Chondrocyte (in vitro differentiated cells): ENCODE measurements at regions not wholly inside any gene's neighbourhood (a gene's known extent, or its start where the extent isn't known, plus 50 kb on each side); places are given as distances from the start of the nearest gene placed in this dataset.

ENCODE experiments used
- DNase-seq: peaks from one replicate; pipeline ENCODE4 v3.0.0; 2021; ENCODE audit warnings: mixed read lengths, low spot score
- H3K27ac Mint-ChIP-seq: one replicate; pipeline ENCODE4 v1.8.0; 2021; ENCODE audit warnings: mild to moderate bottlenecking, moderate library complexity, mixed read lengths; ENCODE audit not compliant: unreplicated experiment
- H3K27me3 Mint-ChIP-seq: 2 replicates; pipeline ENCODE4 v1.8.0; 2021; ENCODE audit warnings: low read depth, mixed read lengths
- H3K36me3 Mint-ChIP-seq: 2 replicates; pipeline ENCODE4 v1.8.0; 2021; ENCODE audit warnings: low read depth, mixed read lengths
- H3K4me1 Mint-ChIP-seq: 2 replicates; pipeline ENCODE4 v1.8.0; 2021; ENCODE audit warnings: low read depth, mild to moderate bottlenecking, mixed read lengths
- H3K4me3 Mint-ChIP-seq: one replicate; pipeline ENCODE4 v1.8.0; 2021; ENCODE audit warnings: mild to moderate bottlenecking, moderate library complexity, mixed read lengths; ENCODE audit not compliant: unreplicated experiment
- H3K9me3 Mint-ChIP-seq: 2 replicates; pipeline ENCODE4 v1.8.0; 2021; ENCODE audit warnings: low read depth, mixed read lengths
- CTCF ChIP-seq: fragments of 200-600 bp; sonication (generic); IDR thresholded peaks from 2 replicates; pipeline ENCODE4 v1.5.0; 2021; ENCODE audit warnings: antibody characterized with exemption, mild to moderate bottlenecking, moderate library complexity

DNA sequence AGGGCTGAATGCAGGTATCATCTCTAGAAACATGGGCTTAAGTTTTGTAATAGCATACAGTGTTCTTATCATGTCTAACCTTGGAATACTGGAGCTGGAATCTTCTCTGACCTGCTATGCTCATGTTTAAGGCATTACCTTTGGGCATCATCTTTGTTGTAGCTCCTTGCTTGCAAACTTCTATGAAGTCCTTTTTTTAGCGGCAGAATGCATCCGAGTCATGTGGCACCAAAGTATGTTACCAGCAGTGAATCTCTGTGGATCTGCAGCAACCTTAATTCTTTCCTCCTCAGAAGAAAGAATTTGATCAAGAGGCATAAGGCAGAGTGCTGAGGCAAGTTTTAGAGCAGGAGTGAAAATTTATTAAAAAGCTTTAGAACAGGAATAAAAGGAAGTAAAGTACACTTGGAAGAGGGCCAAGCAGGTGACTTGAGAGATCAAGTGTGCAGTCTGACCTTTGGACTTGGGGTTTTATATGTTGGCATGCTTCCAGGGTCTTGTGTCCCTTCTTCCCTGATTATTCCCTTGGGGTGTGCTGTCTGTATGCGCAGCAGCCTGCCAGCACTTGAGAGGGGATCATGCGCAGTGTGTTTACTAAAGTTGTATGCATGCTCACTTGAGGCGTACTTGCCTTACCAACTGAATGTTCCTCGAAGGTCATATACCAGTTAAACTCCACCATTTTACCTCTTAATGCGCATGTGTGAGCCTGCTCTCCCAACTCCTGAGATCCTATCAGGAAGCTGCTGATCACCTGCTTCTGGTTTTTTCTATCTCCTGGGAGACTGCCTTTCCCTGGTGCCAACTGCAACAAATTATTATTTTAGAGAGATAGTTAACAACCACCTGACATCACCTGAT is 115.5 kb downstream of the LACC1 start:
- DNase-seq, result no peak
- Mint-ChIP-seq H3K27me3 (no peaks in the 10 kb centered on the region), H3K36me3 (peaks cover 7% of the 10 kb centered on the region), H3K9me3 (peaks cover 24% of the 10 kb centered on the region), H3K4me3 (no peak overlapping the region), H3K4me1 (peaks cover 7% of the 10 kb centered on the region), H3K27ac (no peak overlapping the region)
- no peak for TF ChIP-seq CTCF

GRCh38 chr13:43996221-43996620 is 116.5 kb downstream of the LACC1 start:
- no peak for DNase-seq
- H3K27me3 Mint-ChIP-seq, result no peaks in the 10 kb centered on the region
- H3K4me1 Mint-ChIP-seq, result peaks cover 7% of the 10 kb centered on the region
- H3K4me3 Mint-ChIP-seq, result no peak overlapping the region
- peaks cover 24% of the 10 kb centered on the region for H3K9me3 Mint-ChIP-seq
- peaks cover 7% of the 10 kb centered on the region for H3K36me3 Mint-ChIP-seq
- no peak for TF ChIP-seq CTCF
- H3K27ac Mint-ChIP-seq, result no peak overlapping the region

DNA sequence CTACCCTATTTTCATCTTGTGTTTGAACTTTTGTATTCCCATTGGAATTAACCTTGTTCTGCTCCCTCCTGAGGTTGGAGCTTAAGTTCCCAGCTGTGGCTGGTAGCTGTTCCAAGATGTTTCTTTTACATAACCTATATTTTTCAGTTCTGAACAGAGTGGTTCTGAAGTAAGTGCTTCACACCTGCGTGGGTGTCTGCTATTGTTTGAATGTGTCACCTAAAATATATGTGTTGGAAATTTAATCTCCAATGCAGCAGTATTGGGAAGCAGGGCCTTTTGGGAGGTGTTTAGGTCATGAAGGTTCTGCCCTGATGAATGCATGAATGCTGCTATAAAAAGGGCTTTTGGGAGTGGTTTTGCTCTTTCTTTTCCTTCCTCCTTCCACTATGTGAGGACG is 123.8 kb downstream of the LACC1 start:
- peaks cover 2% of the 10 kb centered on the region for H3K36me3 Mint-ChIP-seq
- H3K27ac Mint-ChIP-seq, result no peak overlapping the region
- peaks cover 8% of the 10 kb centered on the region for H3K9me3 Mint-ChIP-seq
- H3K4me1 Mint-ChIP-seq, result peaks cover 21% of the 10 kb centered on the region
- no peak for TF ChIP-seq CTCF
- no peak overlapping the region for H3K4me3 Mint-ChIP-seq
- no peaks in the 10 kb centered on the region for H3K27me3 Mint-ChIP-seq
- DNase-seq, result no peak

GRCh38 chr13:44004878-44005277 is 125.2 kb downstream of the LACC1 start:
- no peaks in the 10 kb centered on the region for H3K27me3 Mint-ChIP-seq
- H3K27ac Mint-ChIP-seq, result peak overlapping the region; percentile 88

DNA sequence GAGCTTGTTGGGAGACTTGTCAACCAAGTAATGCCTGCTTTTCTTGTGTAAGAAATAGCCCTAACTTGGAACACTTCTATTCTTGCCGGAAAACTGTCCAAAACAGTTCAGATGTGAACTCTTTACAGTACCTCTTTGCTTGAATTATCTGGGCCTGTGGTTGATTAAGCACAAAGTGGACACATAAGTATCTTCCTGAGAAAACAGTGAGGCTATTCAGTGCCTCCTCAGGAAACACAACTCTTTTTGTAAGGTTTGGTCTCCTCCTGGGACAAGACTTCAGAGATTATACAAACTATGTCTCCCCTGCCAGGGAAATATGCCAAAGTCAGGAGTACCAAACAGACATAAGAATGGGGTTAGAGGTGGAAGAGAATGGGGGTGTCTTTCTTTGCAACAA is 127.7 kb downstream of the LACC1 start:
- Mint-ChIP-seq H3K4me1 (peaks cover 32% of the 10 kb centered on the region), H3K4me3 (no peak overlapping the region), H3K36me3 (peaks cover 2% of the 10 kb centered on the region), H3K9me3 (peaks cover 8% of the 10 kb centered on the region), H3K27me3 (no peaks in the 10 kb centered on the region), H3K27ac (no peak overlapping the region)
- no peak for TF ChIP-seq CTCF
- no peak for DNase-seq

More at GRCh38 chr13:44004878-44005277, 125.2 kb downstream of the LACC1 start:
- H3K9me3 Mint-ChIP-seq, result peaks cover 8% of the 10 kb centered on the region
- DNase-seq, result no peak
- peaks cover 2% of the 10 kb centered on the region for H3K36me3 Mint-ChIP-seq
- TF ChIP-seq CTCF, result no peak
- H3K4me1 Mint-ChIP-seq, result peaks cover 21% of the 10 kb centered on the region
- H3K4me3 Mint-ChIP-seq, result no peak overlapping the region
